Mesodermal cell (in vitro differentiated cells): ENCODE measurements at regions not wholly inside any gene's neighbourhood (a gene's known extent, or its start where the extent isn't known, plus 50 kb on each side); places are given as distances from the start of the nearest gene placed in this dataset.
"Not testable (repeated sequence)": the region's sequence is repeated elsewhere in the genome, so short reads cannot be mapped to it uniquely, and the experiment has no call there.

Experiments
- H3K27ac ChIP-seq: 2 replicates; pipeline ENCODE4 v1.7.0; 2013; ENCODE audit warnings: mild to moderate bottlenecking, low read depth, low read length, moderate library complexity; ENCODE audit not compliant: severe bottlenecking
- H3K36me3 ChIP-seq: 2 replicates; pipeline ENCODE4 v1.7.1; 2013; ENCODE audit warnings: mild to moderate bottlenecking, low read length, moderate library complexity; ENCODE audit not compliant: control insufficient read depth, insufficient read depth
- H3K4me1 ChIP-seq: one replicate; pipeline ENCODE4 v1.7.1; 2013; ENCODE audit warnings: mild to moderate bottlenecking, low read length; ENCODE audit not compliant: insufficient read depth, control insufficient read depth, poor library complexity, severe bottlenecking
- H3K4me3 ChIP-seq: 2 replicates; pipeline ENCODE4 v1.7.0; 2013; ENCODE audit warnings: low read length, control low read depth, mild to moderate bottlenecking; ENCODE audit not compliant: insufficient read depth, poor library complexity, severe bottlenecking; ENCODE audit errors: extremely low read depth
- H3K9me3 ChIP-seq: 2 replicates; pipeline ENCODE4 v1.7.1; 2013; ENCODE audit warnings: mild to moderate bottlenecking, low read length, moderate library complexity; ENCODE audit not compliant: control insufficient read depth
- WGBS, 2 experiments: methylation state at CpG; one replicate each; pipeline ENCODE4 v1.1.5; 2013; ENCODE audit warnings: missing lambda C conversion rate in 2 of 2; ENCODE audit not compliant: insufficient coverage in 2 of 2; 5-methylcytosine and 5-hydroxymethylcytosine counted together

GRCh38 chr2:242043538-242044312 lies 174.2 kb downstream of the RTP5 start:
- no peaks in the 10 kb centered on the region for H3K9me3 ChIP-seq
- WGBS, 2 experiments = 75 to 83% methylated on average over 7 of the region's 13 CpGs
- H3K27ac ChIP-seq = no peak overlapping the region
- H3K4me1 ChIP-seq = no peaks in the 10 kb centered on the region
- no peaks in the 10 kb centered on the region for H3K36me3 ChIP-seq
- no peak overlapping the region for H3K4me3 ChIP-seq

- Histone ChIP-seq H3K9me3 (no peaks in the 10 kb centered on the region), H3K4me3 (no peak overlapping the region), H3K27ac (no peak overlapping the region), H3K36me3 (no peaks in the 10 kb centered on the region), H3K4me1 (no peaks in the 10 kb centered on the region)
- WGBS, 2 experiments = 71 to 78% methylated on average over 4 of the region's 4 CpGs
These were observed 174.7 kb downstream of the RTP5 start for GRCh38 chr2:242044313-242044590.

DNA sequence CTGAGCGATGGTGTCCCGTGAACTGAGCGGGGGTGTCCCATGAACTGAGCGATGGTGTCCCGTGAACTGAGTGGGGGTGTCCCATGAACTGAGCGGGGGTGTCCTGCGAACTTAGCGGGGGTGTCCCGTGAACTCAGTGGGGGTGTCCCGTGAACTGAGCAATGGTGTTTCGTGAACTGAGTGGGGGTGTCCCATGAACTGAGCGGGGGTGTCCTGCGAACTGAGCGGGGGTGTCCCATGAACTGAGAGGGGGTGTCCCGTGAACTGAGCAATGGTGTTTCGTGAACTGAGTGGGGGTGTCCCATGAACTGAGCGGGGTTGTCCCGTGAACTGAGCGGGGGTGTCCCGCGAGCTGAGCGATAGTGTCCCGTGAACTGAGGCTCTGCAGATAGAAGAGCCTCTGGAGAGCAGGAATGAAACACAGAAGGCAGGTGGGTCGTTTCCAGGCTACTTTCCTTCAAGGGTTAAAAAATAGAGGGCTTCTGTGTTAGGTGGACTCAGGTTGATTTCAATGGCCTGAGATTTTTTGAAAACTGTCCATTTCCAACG lies 176.1 kb downstream of the RTP5 start:
- H3K4me3 ChIP-seq, H3K36me3 ChIP-seq, H3K9me3 ChIP-seq, H3K27ac ChIP-seq, H3K4me1 ChIP-seq: not testable (repeated sequence)
- WGBS, 2 experiments = 87 to 92% methylated on average over 8 to 15 of the region's 25 CpGs

- 10 to 23% methylated on average over 5 to 16 of the region's 38 CpGs for WGBS, 2 experiments
These were observed 176.8 kb downstream of the RTP5 start for GRCh38 chr2:242046206-242046826.

GRCh38 chr2:242047963-242048362 lies 178.4 kb downstream of the RTP5 start:
- Histone ChIP-seq H3K9me3 (no peaks in the 10 kb centered on the region), H3K4me3 (no peak overlapping the region), H3K36me3 (no peaks in the 10 kb centered on the region), H3K27ac (no peak overlapping the region), H3K4me1 (no peaks in the 10 kb centered on the region)
- WGBS, 2 experiments = 69 to 80% methylated on average over 7 to 11 of the region's 12 CpGs

More at GRCh38 chr2:242046206-242046826, 176.8 kb downstream of the RTP5 start:
- Histone ChIP-seq H3K4me3 (peak overlapping the region; percentile 14), H3K36me3 (no peaks in the 10 kb centered on the region), H3K27ac (no peak overlapping the region), H3K9me3 (no peaks in the 10 kb centered on the region), H3K4me1 (no peaks in the 10 kb centered on the region)

DNA sequence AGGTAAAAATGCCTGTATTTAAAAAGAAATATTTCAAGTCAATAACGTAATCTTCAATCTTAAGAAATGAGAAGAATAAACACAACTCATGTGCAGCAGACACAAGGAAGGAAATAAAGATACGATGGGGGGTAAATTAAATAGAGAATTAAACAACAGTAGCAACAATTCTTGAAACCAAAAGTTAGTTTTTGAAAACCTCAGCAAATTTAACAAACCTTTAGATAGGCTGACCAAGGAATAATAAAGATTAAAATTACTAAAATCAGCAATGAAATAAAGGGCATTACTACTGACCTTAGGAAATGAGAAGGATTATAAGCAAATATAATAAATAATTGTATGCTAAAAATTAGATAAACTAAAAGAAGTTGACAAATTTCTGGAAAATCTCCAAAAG lies 178.9 kb downstream of the RTP5 start:
- Histone ChIP-seq H3K9me3 (no peaks in the 10 kb centered on the region), H3K36me3 (no peaks in the 10 kb centered on the region), H3K4me3 (no peak overlapping the region), H3K4me1 (no peaks in the 10 kb centered on the region), H3K27ac (no peak overlapping the region)
- no CpG with 5 or more reads among the region's 2 CpGs for WGBS, 2 experiments

- WGBS, 2 experiments = 91% methylated on average over 3 of the region's 7 CpGs; no CpG with 5 or more reads in 1 of the 2 experiments
- H3K4me1 ChIP-seq, H3K27ac ChIP-seq, H3K36me3 ChIP-seq, H3K4me3 ChIP-seq, H3K9me3 ChIP-seq: not testable (repeated sequence)
These were observed 180.0 kb downstream of the RTP5 start for GRCh38 chr2:242049492-242049891.

DNA sequence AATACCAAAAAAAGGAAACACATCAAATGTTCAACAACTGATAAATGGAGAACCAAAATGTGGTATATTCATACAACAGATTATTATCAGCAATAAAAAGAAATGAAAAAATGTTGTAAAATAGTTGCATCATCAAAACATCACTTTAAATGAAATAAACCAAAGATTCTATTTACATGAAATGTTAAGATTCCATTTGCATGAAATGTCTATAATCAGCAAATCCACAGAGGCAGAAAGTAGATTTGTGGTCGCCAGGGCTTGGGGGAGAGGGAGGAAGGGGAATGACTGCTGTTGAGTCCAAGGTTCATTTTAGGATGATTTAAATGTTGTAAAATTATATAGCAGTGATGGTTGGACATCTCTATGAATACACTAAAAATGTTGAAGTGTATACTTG lies 181.9 kb downstream of the RTP5 start:
- no peaks in the 10 kb centered on the region for H3K9me3 ChIP-seq
- no peaks in the 10 kb centered on the region for H3K36me3 ChIP-seq
- H3K4me3 ChIP-seq = no peak overlapping the region
- WGBS, 2 experiments = 33% methylated on average over 1 of the region's 1 CpG; no CpG with 5 or more reads in 1 of the 2 experiments
- H3K4me1 ChIP-seq = no peaks in the 10 kb centered on the region
- H3K27ac ChIP-seq = no peak overlapping the region

DNA sequence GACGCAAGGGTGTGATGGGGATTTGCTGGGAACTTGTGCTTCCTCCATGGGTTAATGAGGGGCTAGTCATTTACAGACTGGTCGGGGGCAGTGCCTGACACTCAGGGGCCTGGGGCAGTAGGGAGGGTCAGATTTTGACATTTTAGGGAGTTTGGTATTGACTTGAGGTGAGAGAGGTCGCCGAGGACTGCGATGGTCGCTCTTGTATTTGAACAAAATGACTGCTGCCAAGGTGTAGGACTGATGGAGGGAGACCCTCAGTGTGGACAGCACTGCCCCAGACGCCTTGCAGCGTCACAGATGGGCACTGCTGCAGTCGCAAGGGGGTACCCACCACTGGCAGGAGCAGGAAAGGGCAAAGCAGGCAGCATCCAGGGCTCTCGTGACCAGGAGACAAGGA lies 182.9 kb downstream of the RTP5 start:
- Histone ChIP-seq H3K9me3 (no peaks in the 10 kb centered on the region), H3K27ac (no peak overlapping the region), H3K4me3 (no peak overlapping the region), H3K36me3 (no peaks in the 10 kb centered on the region), H3K4me1 (no peaks in the 10 kb centered on the region)
- 82% methylated on average over 6 to 10 of the region's 10 CpGs for WGBS, 2 experiments

DNA sequence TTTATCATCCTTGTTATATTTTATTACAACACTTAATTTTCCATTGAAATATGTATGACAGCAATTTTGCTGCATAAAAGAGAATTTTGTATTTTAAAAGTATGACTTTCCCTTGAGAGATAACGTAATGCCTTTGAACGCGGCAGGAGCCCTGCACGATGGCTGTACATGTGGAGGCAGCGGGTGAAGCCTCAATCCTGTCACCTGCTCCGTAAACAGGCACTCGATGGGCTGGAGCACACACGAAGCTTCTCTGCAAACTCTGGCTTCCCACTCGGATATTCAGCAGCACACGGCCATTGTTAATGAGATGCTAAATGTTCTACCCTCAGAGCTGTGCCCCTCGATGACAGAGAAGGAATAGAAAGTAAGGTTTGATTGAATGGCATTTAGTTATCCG lies 184.4 kb downstream of the RTP5 start:
- no peak overlapping the region for H3K4me3 ChIP-seq
- H3K27ac ChIP-seq = no peak overlapping the region
- no peaks in the 10 kb centered on the region for H3K4me1 ChIP-seq
- WGBS, 2 experiments = 86 to 92% methylated on average over 11 to 12 of the region's 12 CpGs
- H3K36me3 ChIP-seq = no peaks in the 10 kb centered on the region
- no peaks in the 10 kb centered on the region for H3K9me3 ChIP-seq

DNA sequence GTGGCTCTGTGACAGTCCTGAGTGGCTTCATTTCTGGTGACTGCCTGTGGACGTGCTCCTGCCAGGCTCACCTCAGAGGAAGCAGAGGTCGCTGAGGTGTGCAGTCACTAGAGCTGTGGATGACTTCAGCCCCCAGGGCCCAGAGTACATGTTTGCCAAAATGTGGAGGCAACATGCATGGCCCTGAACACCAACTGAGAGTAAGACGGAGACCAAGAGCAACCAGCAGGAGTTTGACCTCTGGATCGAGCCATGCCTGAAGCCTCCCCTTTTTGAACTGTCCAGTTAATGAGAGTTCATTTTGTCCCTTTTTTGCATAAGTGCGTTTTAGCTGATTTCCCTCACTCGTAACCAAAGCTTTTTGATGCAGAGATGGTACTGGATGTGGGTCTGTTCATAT lies 184.9 kb downstream of the RTP5 start:
- 92 to 98% methylated on average over 5 to 6 of the region's 6 CpGs for WGBS, 2 experiments
- H3K36me3 ChIP-seq = no peaks in the 10 kb centered on the region
- no peaks in the 10 kb centered on the region for H3K4me1 ChIP-seq

More for the DNA sequence above, 184.9 kb downstream of the RTP5 start:
- Histone ChIP-seq H3K4me3 (no peak overlapping the region), H3K27ac (no peak overlapping the region), H3K9me3 (no peaks in the 10 kb centered on the region)
